A673 (cell line): ENCODE measurements at regions not wholly inside any gene's neighbourhood (a gene's known extent, or its start where the extent isn't known, plus 50 kb on each side); places are given as distances from the start of the nearest gene placed in this dataset.

Experiments used
- BruUV-seq: library from RNA; stranded (reverse); fragments of 400-500 nt; replicated peaks from 2 replicates; lab custom pipeline; 2021; lab: Mats Ljungman, UMichigan
- CTCF ChIA-PET: fragments of 300-600 bp; sonication (Branson Sonifier 250); formaldehyde crosslinking; loops from one replicate; lab custom pipeline; 2022; ENCODE audit warnings: antibody characterized with exemption; lab: Charles Lee
- POLR2A ChIA-PET: fragments of 300-600 bp; sonication (Branson Sonifier 250); formaldehyde crosslinking; loops from one replicate; lab custom pipeline; 2022; ENCODE audit warnings: antibody characterized with exemption; ENCODE audit not compliant: low non-redundant PET; lab: Charles Lee
- DNase-seq: peaks from one replicate; pipeline ENCODE4 v3.0.0-alpha.2; 2015; ENCODE audit warnings: low spot score
- H3K27ac ChIP-seq: fragments of 200-600 bp; sonication (generic); 2 replicates; pipeline ENCODE4 v1.5.1; 2016; ENCODE audit warnings: mixed run types, low read depth, mild to moderate bottlenecking, mixed read lengths, antibody characterized with exemption, low read length; ENCODE audit not compliant: poor library complexity, severe bottlenecking
- H3K27me3 ChIP-seq: fragments of 200-600 bp; sonication (generic); replicated peaks from 2 replicates; pipeline ENCODE4 v1.6.1; 2017; ENCODE audit warnings: mixed run types, low read depth, mild to moderate bottlenecking, mixed read lengths, antibody characterized with exemption, low read length; ENCODE audit not compliant: insufficient read depth, poor library complexity
- H3K36me3 ChIP-seq: fragments of 200-600 bp; sonication (generic); 2 replicates; pipeline ENCODE4 v1.6.1; 2016; ENCODE audit warnings: mixed run types, mild to moderate bottlenecking, mixed read lengths, antibody characterized with exemption, low read length; ENCODE audit not compliant: insufficient read depth, poor library complexity, severe bottlenecking
- H3K4me1 ChIP-seq: fragments of 200-600 bp; sonication (generic); 2 replicates; pipeline ENCODE4 v1.6.1; 2017; ENCODE audit warnings: mixed run types, mild to moderate bottlenecking, mixed read lengths, antibody characterized with exemption, low read length; ENCODE audit not compliant: insufficient read depth, poor library complexity, severe bottlenecking
- H3K4me3 ChIP-seq: fragments of 200-600 bp; sonication (generic); 2 replicates; pipeline ENCODE4 v1.5.1; 2016; ENCODE audit warnings: low read depth, mixed run types, mild to moderate bottlenecking, mixed read lengths, low read length; ENCODE audit not compliant: poor library complexity, severe bottlenecking
- H3K9me3 ChIP-seq: fragments of 200-600 bp; sonication (generic); 2 replicates; pipeline ENCODE4 v1.6.1; 2016; ENCODE audit warnings: mixed run types, low read depth, mild to moderate bottlenecking, mixed read lengths, antibody characterized with exemption, low read length; ENCODE audit not compliant: poor library complexity, severe bottlenecking
- CTCF ChIP-seq: fragments of 300-800, 200-600 bp; sonication (generic); conservative IDR thresholded peaks from 2 replicates; pipeline ENCODE4 v1.5.1; 2017; ENCODE audit warnings: low read depth, mild to moderate bottlenecking, antibody characterized with exemption, low read length, moderate library complexity, mixed read lengths
- EZH2 ChIP-seq: fragments of 200-600 bp; sonication (generic); IDR thresholded peaks from 2 replicates; pipeline ENCODE4 v1.6.1; 2017; ENCODE audit warnings: borderline replicate concordance, low read depth, mild to moderate bottlenecking, mixed read lengths, antibody characterized with exemption, low read length; ENCODE audit not compliant: poor library complexity, severe bottlenecking
- intact Hi-C: fragments of 100-400 bp; cut with micrococcal nuclease; formaldehyde crosslinking; loops from one replicate; pipeline ENCODE4 v1.10.0; 2022; ENCODE audit not compliant: unreplicated experiment

GRCh38 chr10:107540981-107541380 is 376.5 kb upstream of the SORCS1 start:
- no peak overlapping the region for H3K27ac ChIP-seq
- no peaks in the 10 kb centered on the region for H3K36me3 ChIP-seq
- H3K9me3 ChIP-seq, result no peaks in the 10 kb centered on the region
- H3K4me3 ChIP-seq, result no peak overlapping the region
- no peaks in the 10 kb centered on the region for H3K27me3 ChIP-seq
- no peaks in the 10 kb centered on the region for H3K4me1 ChIP-seq
- ChIA-PET POLR2A (no interaction called here), CTCF (no interaction called here)
- no peak for DNase-seq
- TF ChIP-seq CTCF (no peak), EZH2 (no peak)
- BruUV-seq, result no TSS peak
- intact Hi-C loops, result no loop called here

- ChIA-PET CTCF (no interaction called here), POLR2A (no interaction called here)
- no peak for DNase-seq
- H3K4me1 ChIP-seq, result no peaks in the 10 kb centered on the region
- H3K9me3 ChIP-seq, result no peaks in the 10 kb centered on the region
- TF ChIP-seq EZH2 (no peak), CTCF (no peak)
- BruUV-seq, result no TSS peak
- intact Hi-C loops, result no loop called here
- H3K36me3 ChIP-seq, result no peaks in the 10 kb centered on the region
- no peaks in the 10 kb centered on the region for H3K27me3 ChIP-seq
- H3K27ac ChIP-seq, result no peak overlapping the region
- no peak overlapping the region for H3K4me3 ChIP-seq
These were observed 364.8 kb upstream of the SORCS1 start for GRCh38 chr10:107529350-107529749.

- POLR2A ChIA-PET, result no interaction called here
- TF ChIP-seq CTCF (no peak), EZH2 (no peak)
- DNase-seq, result no peak
These were observed 355.8 kb upstream of the SORCS1 start for GRCh38 chr10:107520348-107520747.

More at GRCh38 chr10:107520348-107520747, 355.8 kb upstream of the SORCS1 start:
- CTCF ChIA-PET, result no interaction called here
- H3K9me3 ChIP-seq, result no peaks in the 10 kb centered on the region
- no peaks in the 10 kb centered on the region for H3K4me1 ChIP-seq
- no peak overlapping the region for H3K27ac ChIP-seq
- H3K4me3 ChIP-seq, result no peak overlapping the region
- BruUV-seq, result no TSS peak
- intact Hi-C loops, result no loop called here
- no peaks in the 10 kb centered on the region for H3K27me3 ChIP-seq
- no peaks in the 10 kb centered on the region for H3K36me3 ChIP-seq
